MCF 10A (cell line): ENCODE measurements at regions not wholly inside any gene's neighbourhood (a gene's known extent, or its start where the extent isn't known, plus 50 kb on each side); places are given as distances from the start of the nearest gene placed in this dataset.

Experiments used
- BruUV-seq: library from RNA; stranded (reverse); fragments of 400-500 nt; replicated peaks from 2 replicates; lab custom pipeline; 2021; lab: Mats Ljungman, UMichigan
- CTCF ChIA-PET: fragments of 300-600 bp; sonication (Branson Sonifier 250); formaldehyde crosslinking; extraction: SDS; loops from one replicate; lab custom pipeline; 2021; ENCODE audit warnings: antibody characterized with exemption, inconsistent platforms; lab: Yijun Ruan, JAX
- POLR2A ChIA-PET: fragments of 300-600, 350-650 bp; sonication (Branson Sonifier 250); formaldehyde crosslinking; extraction: SDS; loops from one replicate; lab custom pipeline; 2020; ENCODE audit warnings: antibody characterized with exemption, inconsistent platforms; lab: Yijun Ruan, JAX
- DNase-seq: peaks from one replicate; pipeline ENCODE4 v3.0.0-alpha.2; 2018; ENCODE audit not compliant: unreplicated experiment
- H3K27ac Mint-ChIP-seq: one replicate; pipeline ENCODE4 v1.8.0; 2022; ENCODE audit warnings: mild to moderate bottlenecking, low read depth, mixed read lengths; ENCODE audit not compliant: unreplicated experiment
- H3K27me3 Mint-ChIP-seq: one replicate; pipeline ENCODE4 v1.8.0; 2022; ENCODE audit warnings: mixed read lengths; ENCODE audit not compliant: insufficient read depth, unreplicated experiment
- H3K36me3 Mint-ChIP-seq: one replicate; pipeline ENCODE4 v1.8.0; 2022; ENCODE audit warnings: mild to moderate bottlenecking, moderate library complexity, mixed read lengths; ENCODE audit not compliant: insufficient read depth, unreplicated experiment
- H3K4me1 Mint-ChIP-seq: one replicate; pipeline ENCODE4 v1.8.0; 2022; ENCODE audit warnings: mixed read lengths; ENCODE audit not compliant: insufficient read depth, unreplicated experiment
- H3K4me3 Mint-ChIP-seq: one replicate; pipeline ENCODE4 v1.8.0; 2022; ENCODE audit warnings: mild to moderate bottlenecking, moderate library complexity, mixed read lengths; ENCODE audit not compliant: unreplicated experiment
- H3K9me3 Mint-ChIP-seq: one replicate; pipeline ENCODE4 v1.8.0; 2022; ENCODE audit warnings: mixed read lengths; ENCODE audit not compliant: unreplicated experiment
- CTCF ChIP-seq: fragments of 200-600 bp; IDR thresholded peaks from one replicate; pipeline ENCODE4 v1.8.0; 2022; ENCODE audit warnings: antibody characterized with exemption, mild to moderate bottlenecking; ENCODE audit not compliant: unreplicated experiment
- intact Hi-C: fragments of 100-400 bp; cut with micrococcal nuclease; formaldehyde crosslinking; loops from 2 replicates; pipeline ENCODE4 v1.14.1; 2022

DNA sequence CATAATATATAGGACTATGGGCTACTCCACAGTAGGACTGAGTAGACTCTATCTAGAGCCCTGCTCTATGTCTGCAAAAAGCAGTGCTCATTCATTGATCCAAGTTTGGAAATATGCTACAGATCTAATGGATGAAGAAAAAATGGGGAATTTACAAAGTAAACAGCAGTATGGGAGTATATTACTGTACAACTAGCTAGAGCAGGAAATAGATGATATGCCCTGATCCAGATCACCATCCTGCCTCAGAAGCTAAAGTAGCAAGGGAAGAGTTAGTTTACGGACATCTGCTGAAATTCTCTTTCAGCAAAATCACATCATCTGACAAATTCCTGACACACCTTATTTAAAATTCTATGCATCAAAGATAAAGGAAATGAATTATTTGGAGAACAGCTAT is 168.2 kb upstream of the SEMA3A start:
- Mint-ChIP-seq H3K36me3 (no peaks in the 10 kb centered on the region), H3K4me1 (peaks cover 6% of the 10 kb centered on the region), H3K27me3 (no peaks in the 10 kb centered on the region), H3K27ac (no peak overlapping the region), H3K4me3 (no peak overlapping the region), H3K9me3 (no peaks in the 10 kb centered on the region)
- intact Hi-C loops = no loop called here
- no peak for DNase-seq
- ChIA-PET CTCF (no interaction called here), POLR2A (no interaction called here)
- no TSS peak for BruUV-seq
- no peak for TF ChIP-seq CTCF

DNA sequence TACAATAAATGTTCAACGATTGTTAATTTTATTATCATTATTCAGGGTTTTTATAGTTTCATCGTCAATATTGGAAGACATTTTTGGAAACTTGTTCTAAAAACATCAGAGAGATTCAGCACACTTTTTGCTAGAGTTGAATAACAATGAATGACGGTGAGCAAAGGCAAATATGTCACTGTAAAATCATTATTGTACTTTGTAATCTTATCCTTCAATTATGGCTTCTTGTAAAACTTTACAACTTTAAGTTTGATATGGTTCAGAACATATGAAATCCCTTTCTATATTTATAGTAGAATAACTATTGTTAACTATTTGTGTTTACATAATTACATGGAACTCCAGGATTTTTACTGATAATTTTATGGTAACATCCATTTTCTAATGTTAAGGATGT is 167.8 kb upstream of the SEMA3A start:
- no TSS peak for BruUV-seq
- ChIA-PET CTCF (no interaction called here), POLR2A (no interaction called here)
- Mint-ChIP-seq H3K4me1 (peaks cover 6% of the 10 kb centered on the region), H3K36me3 (no peaks in the 10 kb centered on the region), H3K27me3 (no peaks in the 10 kb centered on the region), H3K9me3 (no peaks in the 10 kb centered on the region), H3K27ac (no peak overlapping the region), H3K4me3 (no peak overlapping the region)
- DNase-seq = no peak
- no peak for TF ChIP-seq CTCF
- intact Hi-C loops = no loop called here

GRCh38 chr7:84354866-84355265 is 160.3 kb upstream of the SEMA3A start:
- Mint-ChIP-seq H3K27me3 (no peaks in the 10 kb centered on the region), H3K27ac (no peak overlapping the region), H3K4me1 (no peaks in the 10 kb centered on the region), H3K9me3 (no peaks in the 10 kb centered on the region), H3K36me3 (no peaks in the 10 kb centered on the region), H3K4me3 (no peak overlapping the region)
- no peak for DNase-seq
- POLR2A ChIA-PET = no interaction called here
- BruUV-seq = no TSS peak
- intact Hi-C loops = no loop called here
- no peak for TF ChIP-seq CTCF
- CTCF ChIA-PET = no interaction called here

DNA sequence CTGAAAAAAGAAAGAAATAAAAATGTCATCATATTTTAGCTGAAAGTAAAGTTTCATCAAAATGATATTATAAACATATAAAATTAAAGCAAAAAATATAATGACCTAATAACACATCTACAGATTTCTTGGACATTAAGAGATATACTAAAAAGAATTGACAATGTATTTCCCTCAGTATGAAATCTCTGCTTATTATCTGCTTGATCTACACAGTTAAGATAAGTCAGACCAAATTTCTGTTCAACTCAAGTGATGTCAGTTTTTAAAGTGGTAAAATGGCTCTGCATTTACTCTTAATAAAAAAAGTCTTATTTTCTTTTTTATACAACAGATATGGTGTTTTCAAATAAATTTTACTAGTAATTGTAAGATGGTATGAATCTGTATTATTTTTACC is 159.4 kb upstream of the SEMA3A start:
- Mint-ChIP-seq H3K4me3 (no peak overlapping the region), H3K9me3 (no peaks in the 10 kb centered on the region)
- no peak for TF ChIP-seq CTCF

More for the DNA sequence above, 159.4 kb upstream of the SEMA3A start:
- H3K4me1 Mint-ChIP-seq = no peaks in the 10 kb centered on the region
- no peak overlapping the region for H3K27ac Mint-ChIP-seq
- DNase-seq = no peak
- H3K27me3 Mint-ChIP-seq = no peaks in the 10 kb centered on the region
- H3K36me3 Mint-ChIP-seq = no peaks in the 10 kb centered on the region
- intact Hi-C loops = no loop called here
- ChIA-PET CTCF (no interaction called here), POLR2A (no interaction called here)
- BruUV-seq = no TSS peak
